Ishikawa (cell line): ENCODE measurements at regions not wholly inside any gene's neighbourhood (a gene's known extent, or its start where the extent isn't known, plus 50 kb on each side); places are given as distances from the start of the nearest gene placed in this dataset.

Experiments
- CEBPB ChIP-seq: IDR thresholded peaks from 2 replicates; pipeline ENCODE4 v1.6.1; 2012
- CREB1 ChIP-seq: IDR thresholded peaks from 2 replicates; pipeline ENCODE4 v1.6.1; 2012; ENCODE audit warnings: low read depth
- EGR1 ChIP-seq: IDR thresholded peaks from 2 replicates; pipeline ENCODE4 v1.6.1; 2012
- EP300 ChIP-seq: IDR thresholded peaks from 2 replicates; pipeline ENCODE4 v1.6.1; 2012; ENCODE audit warnings: borderline replicate concordance
- FOXM1 ChIP-seq: IDR thresholded peaks from 2 replicates; pipeline ENCODE4 v1.6.1; 2012; ENCODE audit warnings: low read depth, borderline replicate concordance
- MAX ChIP-seq: IDR thresholded peaks from 2 replicates; pipeline ENCODE4 v1.6.1; 2012
- NFIC ChIP-seq: IDR thresholded peaks from 2 replicates; pipeline ENCODE4 v1.6.1; 2012
- RAD21 ChIP-seq: IDR thresholded peaks from 2 replicates; pipeline ENCODE4 v1.6.1; 2012; ENCODE audit warnings: low read depth
- REST ChIP-seq: IDR thresholded peaks from 2 replicates; pipeline ENCODE4 v1.6.1; 2012; ENCODE audit warnings: low read depth, mild to moderate bottlenecking
- TAF1 ChIP-seq: IDR thresholded peaks from 2 replicates; pipeline ENCODE4 v1.6.1; 2012; ENCODE audit warnings: low read depth, mild to moderate bottlenecking
- TCF12 ChIP-seq: IDR thresholded peaks from 2 replicates; pipeline ENCODE4 v1.6.1; 2012; ENCODE audit warnings: low read depth
- TEAD4 ChIP-seq: IDR thresholded peaks from 2 replicates; pipeline ENCODE4 v1.6.1; 2012
- USF1 ChIP-seq: IDR thresholded peaks from 2 replicates; pipeline ENCODE4 v1.6.1; 2012
- YY1 ChIP-seq: IDR thresholded peaks from 2 replicates; pipeline ENCODE4 v1.6.1; 2012; ENCODE audit warnings: low read depth

GRCh38 chr3:126292318-126293070 is 64.7 kb downstream of the KLF15 start:
- TF ChIP-seq CEBPB, result no peak
- no peak for TF ChIP-seq TAF1
- TF ChIP-seq EGR1, result no peak
- TF ChIP-seq EP300, result no peak
- no peak for TF ChIP-seq USF1
- TF ChIP-seq REST, result no peak
- no peak for TF ChIP-seq RAD21
- no peak for TF ChIP-seq YY1
- no peak for TF ChIP-seq MAX
- no peak for TF ChIP-seq NFIC
- TF ChIP-seq TEAD4, result no peak
- TF ChIP-seq CREB1, result no peak
- TF ChIP-seq FOXM1, result no peak
- no peak for TF ChIP-seq TCF12
